Activated naive CD4-positive, alpha-beta T cell treated with anti-CD3 and anti-CD28 coated beads, Interleukin-2, amount 50 U/mL, for 72 hours (primary cell): ENCODE measurements at regions not wholly inside any gene's neighbourhood (a gene's known extent, or its start where the extent isn't known, plus 50 kb on each side); places are given as distances from the start of the nearest gene placed in this dataset.
"Not testable (repeated sequence)": the region's sequence is repeated elsewhere in the genome, so short reads cannot be mapped to it uniquely, and the experiment has no call there.

Experiments used
- ATAC-seq, 2 donors: fragments of 150-1000 bp; cut with Tn5 transposase; 2 replicates each; pipeline ENCODE4 v1.10.0; 2021; ENCODE audit warnings: mild to moderate bottlenecking in 2 of 2, moderate library complexity in 2 of 2
- DNase-seq, 2 donors: peaks; one replicate each; pipeline ENCODE4 v3.0.0; 2021 to 2022; ENCODE audit warnings: low spot score in 2 of 2
- H3K27ac Mint-ChIP-seq, 2 donors: one replicate each; pipeline ENCODE4 v1.8.0; 2022; ENCODE audit warnings: mild to moderate bottlenecking in 2 of 2, mixed read lengths in 2 of 2
- H3K36me3 Mint-ChIP-seq, 2 donors: one replicate each; pipeline ENCODE4 v1.8.0; 2022; ENCODE audit warnings: mixed read lengths in 2 of 2
- H3K9me3 Mint-ChIP-seq, 2 donors: one replicate each; pipeline ENCODE4 v1.8.0; 2022; ENCODE audit warnings: mixed read lengths in 2 of 2

- Mint-ChIP-seq H3K27ac (no peak overlapping the region), H3K9me3 (no peaks in the 10 kb centered on the region), H3K36me3 (no peaks in the 10 kb centered on the region)
- ATAC-seq = no peak
- DNase-seq = no peak
Observed at GRCh38 chr15:91630090-91630489, 223.4 kb upstream of the SLCO3A1 start.

- ATAC-seq = no peak
- H3K36me3 Mint-ChIP-seq = no peaks in the 10 kb centered on the region
- no peak for DNase-seq
- no peak overlapping the region for H3K27ac Mint-ChIP-seq
- H3K9me3 Mint-ChIP-seq = peaks cover 0 to 3% of the 10 kb centered on the region in 2 donors
Observed at GRCh38 chr15:91632176-91632575, 221.3 kb upstream of the SLCO3A1 start.

- ATAC-seq (no peak), DNase-seq (no peak)
- peaks cover 0 to 8% of the 10 kb centered on the region in 2 donors for H3K9me3 Mint-ChIP-seq
- H3K27ac Mint-ChIP-seq = no peak overlapping the region
- H3K36me3 Mint-ChIP-seq = peaks cover 3% of the 10 kb centered on the region in 2 donors
Observed at GRCh38 chr15:91632981-91633380, 220.5 kb upstream of the SLCO3A1 start.

- DNase-seq (no peak), ATAC-seq (no peak)
- H3K36me3 Mint-ChIP-seq = peaks cover 5% of the 10 kb centered on the region in 2 donors
- no peak overlapping the region for H3K27ac Mint-ChIP-seq
- H3K9me3 Mint-ChIP-seq = peaks cover 0 to 13% of the 10 kb centered on the region in 2 donors
Observed at GRCh38 chr15:91634179-91634578, 219.3 kb upstream of the SLCO3A1 start.

- Mint-ChIP-seq H3K36me3 (peaks cover 5% of the 10 kb centered on the region in 2 donors), H3K27ac (no peak overlapping the region), H3K9me3 (peaks cover under 1 to 13% of the 10 kb centered on the region in 2 donors)
- no peak for ATAC-seq
- no peak for DNase-seq
Observed at GRCh38 chr15:91635080-91635479, 218.4 kb upstream of the SLCO3A1 start.

GRCh38 chr15:91635641-91636040 is 217.9 kb upstream of the SLCO3A1 start:
- peaks cover 5% of the 10 kb centered on the region in 2 donors for H3K36me3 Mint-ChIP-seq
- no peak for ATAC-seq
- no peak overlapping the region for H3K27ac Mint-ChIP-seq
- H3K9me3 Mint-ChIP-seq = peaks cover 4 to 13% of the 10 kb centered on the region in 2 donors
- no peak for DNase-seq

GRCh38 chr15:91649016-91649415 is 204.5 kb upstream of the SLCO3A1 start:
- H3K27ac Mint-ChIP-seq = no peak overlapping the region
- DNase-seq (no peak), ATAC-seq (no peak)
- no peaks in the 10 kb centered on the region for H3K36me3 Mint-ChIP-seq
- no peaks in the 10 kb centered on the region for H3K9me3 Mint-ChIP-seq

- H3K36me3 Mint-ChIP-seq = no peaks in the 10 kb centered on the region
- no peak overlapping the region for H3K27ac Mint-ChIP-seq
- DNase-seq (no peak), ATAC-seq (no peak)
- H3K9me3 Mint-ChIP-seq = no peaks in the 10 kb centered on the region
Observed at GRCh38 chr15:91649831-91650321, 203.6 kb upstream of the SLCO3A1 start.

GRCh38 chr15:91651251-91651650 is 202.3 kb upstream of the SLCO3A1 start:
- Mint-ChIP-seq H3K27ac (no peak overlapping the region), H3K9me3 (peaks cover 4 to 5% of the 10 kb centered on the region in 2 donors), H3K36me3 (peaks cover 7 to 9% of the 10 kb centered on the region in 2 donors)
- ATAC-seq (no peak), DNase-seq (no peak)

- Mint-ChIP-seq H3K36me3 (peaks cover 7 to 9% of the 10 kb centered on the region in 2 donors), H3K27ac (no peak overlapping the region), H3K9me3 (peaks cover 4 to 5% of the 10 kb centered on the region in 2 donors)
- ATAC-seq = no peak
- no peak for DNase-seq
Observed at GRCh38 chr15:91652610-91653207, 200.8 kb upstream of the SLCO3A1 start.

- H3K27ac Mint-ChIP-seq, H3K9me3 Mint-ChIP-seq, H3K36me3 Mint-ChIP-seq, ATAC-seq, DNase-seq: not testable (repeated sequence)
Observed at GRCh38 chr15:91655563-91656290, 197.8 kb upstream of the SLCO3A1 start.

GRCh38 chr15:91660174-91660649 is 193.3 kb upstream of the SLCO3A1 start:
- DNase-seq (no peak), ATAC-seq (no peak)
- Mint-ChIP-seq H3K36me3 (peaks cover 4 to 7% of the 10 kb centered on the region in 2 donors), H3K9me3 (peaks cover 3% of the 10 kb centered on the region in 2 donors), H3K27ac (no peak overlapping the region)

- no peaks in the 10 kb centered on the region for H3K9me3 Mint-ChIP-seq
- ATAC-seq (no peak), DNase-seq (no peak)
- H3K36me3 Mint-ChIP-seq = no peaks in the 10 kb centered on the region
- H3K27ac Mint-ChIP-seq = no peak overlapping the region
Observed at GRCh38 chr15:91664224-91664836, 189.2 kb upstream of the SLCO3A1 start.

- ATAC-seq = no peak
- Mint-ChIP-seq H3K9me3 (no peaks in the 10 kb centered on the region), H3K27ac (no peak overlapping the region), H3K36me3 (no peaks in the 10 kb centered on the region)
- DNase-seq = no peak
Observed at GRCh38 chr15:91665212-91665611, 188.3 kb upstream of the SLCO3A1 start.

- ATAC-seq = no peak
- H3K27ac Mint-ChIP-seq = no peak overlapping the region
- DNase-seq = no peak
- H3K9me3 Mint-ChIP-seq = no peaks in the 10 kb centered on the region
- no peaks in the 10 kb centered on the region for H3K36me3 Mint-ChIP-seq
Observed at GRCh38 chr15:91668370-91668769, 185.1 kb upstream of the SLCO3A1 start.

- DNase-seq (no peak), ATAC-seq (no peak)
- Mint-ChIP-seq H3K9me3 (peaks cover 7 to 13% of the 10 kb centered on the region in 2 donors), H3K36me3 (peaks cover 11 to 12% of the 10 kb centered on the region in 2 donors), H3K27ac (no peak overlapping the region)
Observed at GRCh38 chr15:91670108-91670507, 183.4 kb upstream of the SLCO3A1 start.

GRCh38 chr15:91678003-91678402 is 175.5 kb upstream of the SLCO3A1 start:
- ATAC-seq = no peak
- H3K9me3 Mint-ChIP-seq = peaks cover 7 to 13% of the 10 kb centered on the region in 2 donors
- H3K27ac Mint-ChIP-seq = no peak overlapping the region
- H3K36me3 Mint-ChIP-seq = peaks cover 11 to 13% of the 10 kb centered on the region in 2 donors
- DNase-seq = no peak
